Smooth muscle cell (in vitro differentiated cells): ENCODE measurements at regions not wholly inside any gene's neighbourhood (a gene's known extent, or its start where the extent isn't known, plus 50 kb on each side); places are given as distances from the start of the nearest gene placed in this dataset.

Experiments
- DNase-seq: peaks from one replicate; lab custom pipeline; 2025; ENCODE audit not compliant: unreplicated experiment; lab: John Stamatoyannopoulos, UW
- H2AFZ ChIP-seq: fragments of 200-600 bp; sonication (generic); 2 replicates; pipeline ENCODE4 v1.6.0; 2016; ENCODE audit warnings: antibody characterized with exemption, low read depth, mild to moderate bottlenecking
- H3F3A ChIP-seq: fragments of 200-600 bp; sonication (generic); 2 replicates; pipeline ENCODE4 v1.6.0; 2017; ENCODE audit warnings: antibody characterized with exemption, low read depth
- H3K27ac ChIP-seq: fragments of 200-600 bp; sonication (generic); 2 replicates; pipeline ENCODE4 v1.5.1; 2016; ENCODE audit warnings: low read depth, mild to moderate bottlenecking
- H3K27me3 ChIP-seq: fragments of 200-600 bp; sonication (generic); 2 replicates; pipeline ENCODE4 v1.6.1; 2016; ENCODE audit warnings: low read depth, mild to moderate bottlenecking
- H3K36me3 ChIP-seq: fragments of 200-600 bp; sonication (generic); 2 replicates; pipeline ENCODE4 v1.5.1; 2016; ENCODE audit warnings: low read depth
- H3K4me1 ChIP-seq: fragments of 200-600 bp; sonication (generic); 2 replicates; pipeline ENCODE4 v1.5.1; 2016; ENCODE audit warnings: low read depth
- H3K4me2 ChIP-seq: fragments of 200-600 bp; sonication (generic); 2 replicates; pipeline ENCODE4 v1.6.0; 2016; ENCODE audit warnings: mild to moderate bottlenecking
- H3K4me3 ChIP-seq: fragments of 200-600 bp; sonication (generic); 2 replicates; pipeline ENCODE4 v1.5.1; 2016; ENCODE audit warnings: mild to moderate bottlenecking
- H3K79me2 ChIP-seq: fragments of 200-600 bp; sonication (generic); 2 replicates; pipeline ENCODE4 v1.6.0; 2016; ENCODE audit warnings: low read depth, mild to moderate bottlenecking
- H3K9ac ChIP-seq: fragments of 200-600 bp; sonication (generic); 2 replicates; pipeline ENCODE4 v1.6.0; 2016; ENCODE audit warnings: low read depth
- H3K9me3 ChIP-seq: fragments of 200-600 bp; sonication (generic); replicated peaks from 2 replicates; pipeline ENCODE4 v1.5.1; 2016; ENCODE audit warnings: low read depth
- H4K20me1 ChIP-seq: fragments of 200-600 bp; sonication (generic); 2 replicates; pipeline ENCODE4 v1.6.0; 2016; ENCODE audit warnings: low read depth
- WGBS: methylation state at CpG from one replicate; pipeline ENCODE4 v1.1.7; 2016; ENCODE audit warnings: low lambda C conversion rate; 5-methylcytosine and 5-hydroxymethylcytosine counted together
- TF ChIP-seq, protein P1 (sequence below): fragments of 200-600 bp; sonication (generic); IDR thresholded peaks from 2 replicates; pipeline ENCODE4 v1.5.1; 2017; ENCODE audit warnings: borderline replicate concordance, mild to moderate bottlenecking, antibody characterized with exemption; ENCODE audit not compliant: insufficient read depth, poor library complexity, severe bottlenecking

DNA sequence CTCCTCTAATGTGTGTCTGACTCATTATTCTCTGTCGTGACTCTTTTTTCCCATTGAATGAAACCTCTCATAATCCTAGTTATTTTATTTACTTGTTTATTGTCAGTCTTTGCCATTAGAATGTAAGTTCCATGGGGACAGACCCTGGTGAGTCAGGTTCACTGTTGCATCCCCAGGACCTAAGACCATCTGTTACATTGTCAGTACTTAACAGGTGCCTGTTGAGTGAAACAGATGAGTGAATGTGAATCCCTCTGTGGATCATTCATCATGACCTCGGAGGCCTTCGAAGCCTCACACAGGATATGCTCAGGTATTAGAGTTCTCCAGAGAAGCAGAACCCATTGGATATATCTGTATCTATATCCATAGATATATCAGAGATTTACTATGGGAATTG is 120.1 kb downstream of the PFKFB3 start:
- no peak overlapping the region for H3K27ac ChIP-seq
- H3K9ac ChIP-seq: no peak overlapping the region
- H3K9me3 ChIP-seq: peaks cover 3% of the 10 kb centered on the region
- TF ChIP-seq, protein P1, sequence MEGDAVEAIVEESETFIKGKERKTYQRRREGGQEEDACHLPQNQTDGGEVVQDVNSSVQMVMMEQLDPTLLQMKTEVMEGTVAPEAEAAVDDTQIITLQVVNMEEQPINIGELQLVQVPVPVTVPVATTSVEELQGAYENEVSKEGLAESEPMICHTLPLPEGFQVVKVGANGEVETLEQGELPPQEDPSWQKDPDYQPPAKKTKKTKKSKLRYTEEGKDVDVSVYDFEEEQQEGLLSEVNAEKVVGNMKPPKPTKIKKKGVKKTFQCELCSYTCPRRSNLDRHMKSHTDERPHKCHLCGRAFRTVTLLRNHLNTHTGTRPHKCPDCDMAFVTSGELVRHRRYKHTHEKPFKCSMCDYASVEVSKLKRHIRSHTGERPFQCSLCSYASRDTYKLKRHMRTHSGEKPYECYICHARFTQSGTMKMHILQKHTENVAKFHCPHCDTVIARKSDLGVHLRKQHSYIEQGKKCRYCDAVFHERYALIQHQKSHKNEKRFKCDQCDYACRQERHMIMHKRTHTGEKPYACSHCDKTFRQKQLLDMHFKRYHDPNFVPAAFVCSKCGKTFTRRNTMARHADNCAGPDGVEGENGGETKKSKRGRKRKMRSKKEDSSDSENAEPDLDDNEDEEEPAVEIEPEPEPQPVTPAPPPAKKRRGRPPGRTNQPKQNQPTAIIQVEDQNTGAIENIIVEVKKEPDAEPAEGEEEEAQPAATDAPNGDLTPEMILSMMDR: no peak
- no peaks in the 10 kb centered on the region for H3K79me2 ChIP-seq
- H3K4me3 ChIP-seq: no peak overlapping the region
- H3K4me2 ChIP-seq: no peak overlapping the region
- H3K36me3 ChIP-seq: peaks cover 3% of the 10 kb centered on the region
- H2AFZ ChIP-seq: no peak overlapping the region
- no peaks in the 10 kb centered on the region for H4K20me1 ChIP-seq
- WGBS: 97% methylated on average over 3 of the region's 3 CpGs
- H3F3A ChIP-seq: no peaks in the 10 kb centered on the region
- H3K4me1 ChIP-seq: no peaks in the 10 kb centered on the region
- DNase-seq: no peak
- H3K27me3 ChIP-seq: no peaks in the 10 kb centered on the region

DNA sequence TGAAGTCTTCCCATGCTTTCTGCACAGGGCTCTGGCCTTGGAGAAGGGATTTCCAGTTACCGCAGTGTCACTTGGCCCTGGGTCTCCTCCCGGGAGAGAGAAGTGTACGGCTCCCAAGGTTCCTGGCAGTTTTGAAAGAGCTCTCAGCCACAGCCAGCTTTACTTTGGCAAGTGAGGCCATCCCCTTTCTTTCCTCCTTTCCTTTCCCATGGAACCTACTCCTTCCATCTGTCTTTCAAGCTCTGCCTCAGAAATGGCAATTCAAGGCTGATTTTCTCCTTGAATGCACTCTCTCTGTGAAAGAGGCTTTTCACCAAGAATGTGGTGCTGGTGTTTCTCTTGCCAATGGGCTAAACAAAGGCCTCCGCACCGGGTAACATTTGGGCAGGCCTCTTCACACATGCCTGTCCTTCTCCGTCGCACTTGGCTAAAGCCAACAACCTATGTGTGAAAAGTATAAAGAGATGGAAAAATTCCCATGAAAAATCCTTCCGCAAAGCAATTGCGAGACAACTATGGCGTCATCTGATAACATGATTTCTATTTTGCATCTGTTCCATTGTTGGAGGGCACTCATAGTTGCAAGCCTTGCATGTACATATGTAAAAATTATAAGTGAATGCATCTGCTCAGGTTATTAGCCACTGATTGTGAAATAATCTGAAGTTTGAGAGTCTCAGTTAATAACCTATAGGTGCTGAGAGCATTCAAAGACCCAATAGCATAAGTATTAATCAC is 125.4 kb downstream of the PFKFB3 start:
- H3K9me3 ChIP-seq: no peaks in the 10 kb centered on the region
- H3K4me1 ChIP-seq: no peaks in the 10 kb centered on the region
- no peaks in the 10 kb centered on the region for H4K20me1 ChIP-seq
- H3K4me2 ChIP-seq: no peak overlapping the region
- no peak for DNase-seq
- no peak overlapping the region for H3K9ac ChIP-seq
- H3K36me3 ChIP-seq: no peaks in the 10 kb centered on the region
- no peaks in the 10 kb centered on the region for H3K27me3 ChIP-seq
- TF ChIP-seq, protein P1: no peak
- no peak overlapping the region for H3K27ac ChIP-seq
- no peaks in the 10 kb centered on the region for H3K79me2 ChIP-seq
- WGBS: 99% methylated on average over 10 of the region's 10 CpGs
- no peak overlapping the region for H3K4me3 ChIP-seq
- no peak overlapping the region for H2AFZ ChIP-seq
- no peaks in the 10 kb centered on the region for H3F3A ChIP-seq

DNA sequence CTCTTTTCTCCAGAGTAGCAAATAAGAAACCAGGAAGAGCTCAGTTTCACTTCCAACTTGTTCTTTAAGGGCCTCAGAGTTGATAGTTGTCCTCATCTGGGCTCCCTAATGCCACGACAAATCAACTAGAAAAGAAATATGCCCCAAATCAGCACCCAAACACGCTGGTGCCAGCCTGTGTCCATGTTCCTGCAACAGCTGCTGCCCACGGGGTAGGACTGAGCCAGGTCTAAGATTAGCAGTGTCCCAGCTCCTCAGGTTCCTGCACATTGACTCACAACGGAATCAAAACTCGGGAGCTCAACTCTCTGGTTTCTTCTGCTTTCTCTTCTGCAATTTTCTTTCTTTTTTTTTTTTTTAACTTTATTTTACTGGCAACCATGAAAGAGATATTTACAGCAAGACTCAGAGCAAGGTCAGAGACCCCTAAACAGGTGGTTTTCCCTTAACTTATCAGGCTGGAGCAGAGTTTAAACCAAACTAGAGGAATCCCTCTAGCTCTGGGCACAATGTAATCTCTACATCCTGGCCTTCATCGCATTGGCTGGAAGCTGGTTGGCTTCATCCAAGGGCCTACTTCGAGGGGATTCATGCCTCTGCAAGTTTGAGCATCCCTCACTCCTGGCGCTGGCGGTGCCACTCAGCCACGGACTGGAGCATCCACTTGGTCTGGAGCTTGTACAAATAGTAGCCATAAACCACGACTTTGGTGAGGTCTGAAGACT is 126.1 kb downstream of the PFKFB3 start:
- Histone ChIP-seq H3K4me3 (no peak overlapping the region), H3K36me3 (no peaks in the 10 kb centered on the region), H3K9ac (no peak overlapping the region), H2AFZ (no peak overlapping the region), H3K79me2 (no peaks in the 10 kb centered on the region), H3F3A (no peaks in the 10 kb centered on the region), H3K27ac (no peak overlapping the region), H4K20me1 (no peaks in the 10 kb centered on the region), H3K4me1 (no peaks in the 10 kb centered on the region), H3K9me3 (no peaks in the 10 kb centered on the region), H3K4me2 (no peak overlapping the region), H3K27me3 (no peaks in the 10 kb centered on the region)
- DNase-seq: no peak
- 91% methylated on average over 11 of the region's 11 CpGs for WGBS
- TF ChIP-seq, protein P1: no peak
